COLO668 (cell line): ENCODE measurements at regions not wholly inside any gene's neighbourhood (a gene's known extent, or its start where the extent isn't known, plus 50 kb on each side); places are given as distances from the start of the nearest gene placed in this dataset.

Source experiments
- DNase-seq: peaks from one replicate; lab custom pipeline; 2025; ENCODE audit not compliant: unreplicated experiment; lab: John Stamatoyannopoulos, UW

GRCh38 chr5:115377468-115378217 lies 81.2 kb upstream of the CCDC112 start:
- DNase-seq, result no peak

- no peak for DNase-seq
Observed at GRCh38 chr5:115375893-115376292, 79.4 kb upstream of the CCDC112 start.

- peak; percentile 8 for DNase-seq
Observed at GRCh38 chr5:115374057-115374775, 77.8 kb upstream of the CCDC112 start.

GRCh38 chr5:115372146-115372545 lies 75.7 kb upstream of the CCDC112 start:
- DNase-seq, result no peak

GRCh38 chr5:115369430-115370144 lies 73.1 kb upstream of the CCDC112 start:
- DNase-seq, result no peak

DNA sequence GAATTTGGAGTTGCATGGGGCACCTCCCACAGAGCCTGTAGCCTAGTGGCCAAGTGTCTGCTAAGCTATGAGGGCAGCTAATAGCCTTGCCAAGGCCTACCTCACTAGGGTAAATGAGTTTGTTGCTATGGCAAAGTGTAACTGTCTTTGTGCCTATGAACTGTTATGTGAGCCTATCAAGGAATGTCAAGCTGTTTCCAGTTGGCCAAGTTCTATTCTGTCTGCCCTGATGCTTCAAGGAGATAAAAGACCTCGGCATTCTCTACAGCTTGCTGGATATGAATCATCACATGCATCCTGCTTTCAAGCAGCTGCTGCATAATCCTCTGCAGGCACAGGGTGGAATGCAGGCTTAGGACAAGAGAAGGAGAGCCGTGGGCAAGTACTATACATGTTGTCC lies 69.8 kb upstream of the CCDC112 start:
- DNase-seq, result no peak

DNA sequence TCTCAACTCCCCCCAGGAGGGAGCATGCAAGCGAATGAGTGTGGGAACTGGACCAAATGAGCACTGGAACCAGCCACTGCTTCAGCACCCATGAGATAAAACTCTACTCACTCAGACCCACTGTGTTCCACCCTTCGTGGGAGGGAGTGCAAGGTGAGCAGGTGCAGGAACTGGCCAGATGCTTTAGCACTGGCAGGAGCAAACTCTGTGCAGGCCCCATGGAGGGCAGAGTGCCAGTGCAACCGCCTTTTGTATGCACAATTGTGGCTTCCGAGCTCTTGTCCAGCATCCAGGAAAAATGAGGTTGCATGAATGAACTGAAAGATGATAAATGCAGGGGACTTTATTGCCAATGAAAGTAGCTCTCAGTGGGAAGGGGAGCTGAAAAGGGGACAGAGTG lies 67.4 kb upstream of the CCDC112 start:
- DNase-seq, result no peak

GRCh38 chr5:115360046-115360685 lies 63.7 kb upstream of the CCDC112 start:
- DNase-seq, result no peak

DNA sequence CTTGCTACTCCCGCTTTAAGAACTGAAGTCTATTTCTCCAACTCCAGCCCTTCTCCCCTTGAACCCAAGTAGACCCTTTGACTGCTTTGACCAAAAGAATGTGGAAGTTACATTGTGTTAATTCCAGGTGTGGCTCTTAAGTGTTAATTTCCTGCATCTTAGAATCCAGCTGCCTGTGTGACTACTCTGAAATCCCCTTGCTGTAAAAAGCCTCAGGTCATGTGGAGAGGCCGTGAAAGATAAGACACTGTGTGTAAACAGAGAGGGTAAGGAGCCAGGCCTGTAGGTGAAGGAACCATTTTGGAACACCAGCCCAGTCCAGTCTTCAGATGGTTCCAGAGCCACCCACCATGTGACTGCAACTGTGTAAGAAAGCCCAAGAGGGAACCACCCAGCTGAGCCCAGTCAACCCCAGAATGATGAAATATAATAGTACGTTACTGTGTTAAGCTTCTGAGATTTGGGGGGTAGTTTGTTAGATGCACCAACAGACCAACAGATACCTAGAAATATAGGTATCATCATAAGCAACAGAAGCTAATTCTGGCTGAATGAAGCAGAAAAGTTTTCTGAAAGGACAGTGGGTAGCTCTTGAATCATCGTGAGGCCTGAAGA lies 59.4 kb upstream of the CCDC112 start:
- DNase-seq, result no peak

DNA sequence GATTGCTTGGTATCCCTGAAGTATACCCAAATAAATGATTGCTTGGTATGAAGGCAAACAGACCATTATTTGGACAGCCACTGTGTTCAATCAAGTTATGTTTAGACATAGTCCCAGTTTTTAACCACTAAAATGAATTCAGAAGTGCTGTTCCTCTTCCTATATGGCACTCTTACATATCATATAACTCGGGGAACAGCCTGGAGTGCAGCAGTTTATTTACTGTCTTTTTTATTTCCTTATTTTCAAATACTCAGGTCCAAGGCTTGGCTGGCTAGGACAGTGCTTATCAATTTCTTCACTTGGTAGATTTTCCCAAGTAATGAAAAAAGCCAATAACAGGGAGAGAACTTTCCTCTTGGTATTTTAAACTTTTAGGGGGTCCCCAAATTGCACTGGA lies 58.6 kb upstream of the CCDC112 start:
- no peak for DNase-seq

DNA sequence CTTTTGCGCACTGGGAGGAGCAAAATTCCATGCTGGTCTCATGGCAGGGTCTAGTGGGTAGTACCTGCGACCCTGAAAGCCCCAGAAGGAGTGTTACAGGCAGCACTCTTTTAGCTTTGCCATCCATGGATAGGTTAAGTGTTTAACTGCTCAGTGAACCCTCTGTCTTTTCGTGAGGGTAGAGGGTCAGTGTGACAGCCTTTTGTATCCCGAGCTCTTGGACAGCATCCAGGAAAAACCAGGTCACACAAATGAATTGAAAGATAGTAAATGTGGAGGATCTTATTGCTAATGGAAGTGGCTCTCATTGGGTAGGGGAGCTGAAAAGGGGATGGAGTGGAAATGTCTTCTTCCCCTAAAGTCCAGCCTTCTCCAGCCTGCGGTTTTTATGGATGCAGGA lies 57.8 kb upstream of the CCDC112 start:
- no peak for DNase-seq

DNA sequence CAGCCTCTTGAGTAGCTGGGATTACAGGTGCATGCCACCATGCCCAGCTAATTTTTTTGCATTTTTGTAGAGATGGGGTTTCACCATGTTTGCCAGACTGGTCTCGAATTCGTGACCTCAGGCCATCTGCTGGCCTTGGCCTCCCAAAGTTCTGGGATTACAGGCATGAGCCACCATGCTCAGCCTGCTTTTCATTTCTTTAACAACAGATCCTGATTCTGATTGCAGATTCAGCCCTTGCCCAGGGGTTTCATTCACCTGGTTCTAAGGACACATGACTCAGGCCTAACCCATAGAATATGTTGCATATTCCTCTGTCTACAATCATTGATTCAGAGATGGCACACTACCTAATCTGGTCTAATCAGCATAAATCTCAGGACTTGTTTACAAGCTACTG lies 56.1 kb upstream of the CCDC112 start:
- no peak for DNase-seq

DNA sequence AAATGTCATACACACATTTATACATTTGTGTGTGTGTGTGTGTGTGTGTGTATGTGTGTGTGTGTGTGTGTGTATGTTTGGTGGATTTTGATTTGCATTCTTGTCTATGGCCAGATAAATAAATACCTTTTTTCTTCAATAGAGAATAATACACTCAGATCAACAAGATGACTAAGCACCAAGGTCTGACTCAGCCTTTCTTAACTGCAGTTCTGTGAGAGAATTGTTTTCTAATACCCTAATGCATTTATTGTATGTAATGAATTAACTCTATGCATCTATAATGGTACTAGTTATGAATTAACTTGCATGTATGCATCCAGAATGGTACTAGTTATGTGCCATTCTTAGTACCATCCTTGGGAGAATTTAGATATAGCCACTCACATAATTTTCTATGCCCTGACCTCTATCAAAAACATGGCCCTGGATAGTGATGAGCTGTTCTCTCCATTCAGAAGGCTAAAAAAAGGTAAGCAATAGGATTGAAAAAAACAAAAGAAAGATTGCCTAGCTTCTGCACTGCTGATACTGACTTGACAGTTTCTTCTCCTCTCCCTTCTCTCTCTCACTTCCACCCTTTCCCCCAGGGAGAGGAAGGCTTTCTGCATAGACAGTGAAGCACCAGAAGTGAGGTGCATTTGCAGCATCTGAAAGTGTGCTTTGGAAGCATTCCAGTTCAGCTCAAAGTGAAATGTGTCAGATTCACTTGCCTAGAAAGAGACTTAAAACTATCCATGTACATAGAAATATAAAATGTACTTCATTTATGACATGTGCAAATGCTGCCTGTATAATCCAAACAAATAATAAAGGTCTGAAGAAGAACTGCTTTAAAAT lies 55.1 kb upstream of the CCDC112 start:
- no peak for DNase-seq

DNA sequence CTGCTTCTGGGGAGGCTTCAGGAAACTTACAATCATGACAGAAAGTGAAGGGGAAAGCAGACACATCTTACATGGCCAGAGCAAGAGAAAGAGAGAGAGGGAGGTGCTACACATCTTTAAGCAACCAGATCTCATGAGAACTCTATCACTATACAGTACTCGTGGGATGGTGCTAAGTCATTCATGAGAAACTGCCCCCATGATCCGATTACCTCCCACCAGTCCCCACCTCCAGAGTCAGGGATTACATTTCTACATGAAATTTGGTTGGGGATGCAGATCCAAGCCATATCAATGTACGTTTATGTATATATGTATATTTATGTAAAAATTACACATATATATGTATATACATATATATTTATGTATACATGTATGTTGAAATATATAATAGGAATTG lies 54.4 kb upstream of the CCDC112 start:
- no peak for DNase-seq

- peak; percentile 47 for DNase-seq
Observed at GRCh38 chr5:115349001-115349817, 52.8 kb upstream of the CCDC112 start.

DNA sequence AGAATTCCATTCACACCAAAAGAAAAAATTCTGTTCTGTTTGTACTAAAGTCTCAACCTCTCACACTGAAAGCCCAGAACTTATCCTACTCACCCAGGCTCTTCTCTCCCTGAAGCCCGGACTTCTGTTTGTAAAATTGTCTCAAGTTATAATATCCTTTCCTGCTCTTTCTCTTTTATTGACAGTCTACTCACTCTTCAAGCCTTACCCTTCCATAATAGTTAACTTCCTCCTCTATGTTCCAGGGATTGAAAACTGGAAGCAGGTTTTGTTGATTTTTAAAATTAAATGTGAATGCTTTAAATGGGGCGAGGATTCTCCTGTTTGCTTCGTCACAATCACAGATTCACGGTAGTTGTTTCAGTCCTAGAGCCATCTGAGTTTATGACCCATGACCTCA lies 51.7 kb upstream of the CCDC112 start:
- DNase-seq, result no peak
